ENCODE measurements at regions not wholly inside any gene's neighbourhood (a gene's known extent, or its start where the extent isn't known, plus 50 kb on each side); places are given as distances from the start of the nearest gene placed in this dataset.

- DNase-seq (no peak), ATAC-seq (no peak)
- Histone ChIP-seq H3K36me3 (no peaks in the 10 kb centered on the region), H3K4me1 (no peaks in the 10 kb centered on the region), H3K27ac (no peak overlapping the region), H3K27me3 (ENCODE audit: low read depth) (no peaks in the 10 kb centered on the region), H3K9me3 (no peaks in the 10 kb centered on the region), H3K4me3 (no peak overlapping the region)
- TF ChIP-seq CTCF (IDR thresholded peaks at IDR 0.05), result no peak
- intact Hi-C loops (cut with DNase I), result no loop called here
Observed at GRCh38 chr13:63595811-63596210, 2180.2 kb upstream of the PCDH20 start.

GRCh38 chr13:63586467-63586866 is 2170.8 kb upstream of the PCDH20 start:
- no peak for ATAC-seq
- H3K36me3 ChIP-seq, result no peaks in the 10 kb centered on the region
- intact Hi-C loops (cut with DNase I), result no loop called here

GRCh38 chr13:63578796-63579195 is 2163.1 kb upstream of the PCDH20 start:
- no peak for DNase-seq
- no peak for ATAC-seq
- H3K27ac ChIP-seq, result no peak overlapping the region
- H3K27me3 ChIP-seq (ENCODE audit: low read depth), result no peaks in the 10 kb centered on the region
- H3K4me3 ChIP-seq, result no peak overlapping the region
- intact Hi-C loops (cut with DNase I), result no loop called here
- no peak for TF ChIP-seq CTCF (IDR thresholded peaks at IDR 0.05)
- no peaks in the 10 kb centered on the region for H3K4me1 ChIP-seq
- H3K9me3 ChIP-seq, result no peaks in the 10 kb centered on the region
- no peaks in the 10 kb centered on the region for H3K36me3 ChIP-seq

More at GRCh38 chr13:63586467-63586866, 2170.8 kb upstream of the PCDH20 start:
- no peaks in the 10 kb centered on the region for H3K27me3 ChIP-seq (ENCODE audit: low read depth)
- no peak for TF ChIP-seq CTCF (IDR thresholded peaks at IDR 0.05)
- no peaks in the 10 kb centered on the region for H3K4me1 ChIP-seq
- no peaks in the 10 kb centered on the region for H3K9me3 ChIP-seq
- no peak overlapping the region for H3K27ac ChIP-seq
- H3K4me3 ChIP-seq, result no peak overlapping the region
- DNase-seq, result no peak

GRCh38 chr13:63567031-63567430 is 2151.4 kb upstream of the PCDH20 start:
- ATAC-seq, result peak in 1 of 2 donors; percentile 38
- no peak for DNase-seq
- Histone ChIP-seq H3K9me3 (no peaks in the 10 kb centered on the region), H3K27ac (no peak overlapping the region), H3K4me1 (no peaks in the 10 kb centered on the region), H3K27me3 (ENCODE audit: low read depth) (no peaks in the 10 kb centered on the region), H3K36me3 (no peaks in the 10 kb centered on the region), H3K4me3 (no peak overlapping the region)
- intact Hi-C loops (cut with DNase I), result no loop called here
- TF ChIP-seq CTCF (IDR thresholded peaks at IDR 0.05), result no peak

GRCh38 chr13:63554157-63554556 is 2138.5 kb upstream of the PCDH20 start:
- DNase-seq, result no peak
- H3K4me1 ChIP-seq, result no peaks in the 10 kb centered on the region
- no peak for ATAC-seq

More at GRCh38 chr13:63554157-63554556, 2138.5 kb upstream of the PCDH20 start:
- no peak for TF ChIP-seq CTCF (IDR thresholded peaks at IDR 0.05)
- no peaks in the 10 kb centered on the region for H3K36me3 ChIP-seq
- intact Hi-C loops (cut with DNase I), result no loop called here
- no peaks in the 10 kb centered on the region for H3K27me3 ChIP-seq (ENCODE audit: low read depth)
- no peak overlapping the region for H3K27ac ChIP-seq
- H3K4me3 ChIP-seq, result no peak overlapping the region
- no peaks in the 10 kb centered on the region for H3K9me3 ChIP-seq

Data from lower lobe of right lung (tissue), 2 donors.